HEK293 (cell line): ENCODE measurements at regions not wholly inside any gene's neighbourhood (a gene's known extent, or its start where the extent isn't known, plus 50 kb on each side); places are given as distances from the start of the nearest gene placed in this dataset.

Source experiments
- CTCF ChIA-PET: fragments of 350-600 bp; formaldehyde crosslinking; extraction: SDS; loops from one replicate; lab custom pipeline; 2021; ENCODE audit warnings: antibody characterized with exemption; lab: Yijun Ruan, JAX
- POLR2A ChIA-PET: fragments of 300-600 bp; formaldehyde crosslinking; extraction: SDS; loops from one replicate; lab custom pipeline; 2020; ENCODE audit warnings: antibody characterized with exemption, inconsistent platforms; lab: Yijun Ruan, JAX
- H3K27ac ChIP-seq: fragments of 200-500 bp; sonication (Bioruptor generic); 2 replicates; pipeline ENCODE4 v1.5.1; 2014; ENCODE audit warnings: low read depth, low read length, control low read depth, inconsistent platforms; ENCODE audit errors: extremely low read depth
- H3K36me3 ChIP-seq, 2 experiments: fragments of 200-500 bp in 1 of 2; sonication (Bioruptor generic) in 1 of 2; 1 replicate in 1 of 2; 2 replicates in 1 of 2; pipeline ENCODE4 v1.5.1; 2014 to 2017; ENCODE audit warnings: inconsistent platforms in 2 of 2, low read length in 2 of 2; ENCODE audit not compliant: control insufficient read depth in 2 of 2, insufficient read depth in 1 of 2
- H3K4me1 ChIP-seq: fragments of 200-500 bp; sonication (Bioruptor generic); 2 replicates; pipeline ENCODE4 v1.5.1; 2014; ENCODE audit warnings: mild to moderate bottlenecking, low read length, inconsistent platforms; ENCODE audit not compliant: control insufficient read depth, insufficient read depth
- H3K4me3 ChIP-seq: 2 replicates; pipeline ENCODE4 v1.5.1; 2011; ENCODE audit warnings: low read depth, mild to moderate bottlenecking, control low read depth, low read length, moderate library complexity
- H3K9me3 ChIP-seq: fragments of 200-500 bp; sonication (Bioruptor generic); 2 replicates; pipeline ENCODE4 v1.5.1; 2014; ENCODE audit warnings: low read depth, low read length, inconsistent platforms; ENCODE audit not compliant: control insufficient read depth, insufficient read depth
- BCL11A ChIP-seq: fragments of 450-650 bp; formaldehyde crosslinking; IDR thresholded peaks from 2 replicates; pipeline ENCODE4 v1.5.1; 2016; ENCODE audit warnings: low read depth, missing biosample characterization, missing genetic modification characterization
- FEZF1 ChIP-seq: fragments of 450-650 bp; formaldehyde crosslinking; IDR thresholded peaks from 2 replicates; pipeline ENCODE4 v1.5.1; 2016; ENCODE audit warnings: missing biosample characterization, missing genetic modification characterization
- KLF9 ChIP-seq: fragments of 450-650 bp; formaldehyde crosslinking; IDR thresholded peaks from 2 replicates; pipeline ENCODE4 v1.5.1; 2016; ENCODE audit warnings: missing biosample characterization, missing genetic modification characterization, low read depth
- ZBTB1 ChIP-seq: fragments of 450-650 bp; formaldehyde crosslinking; IDR thresholded peaks from 2 replicates; pipeline ENCODE4 v1.5.1; 2016; ENCODE audit warnings: missing biosample characterization, missing genetic modification characterization
- ZNF132 ChIP-seq: fragments of 450-650 bp; formaldehyde crosslinking; IDR thresholded peaks from 2 replicates; pipeline ENCODE4 v1.5.1; 2017; ENCODE audit warnings: missing biosample characterization, missing genetic modification characterization, borderline replicate concordance
- ZNF449 ChIP-seq: fragments of 450-650 bp; formaldehyde crosslinking; IDR thresholded peaks from 2 replicates; pipeline ENCODE4 v1.5.1; 2017; ENCODE audit warnings: missing biosample characterization, mild to moderate bottlenecking, missing genetic modification characterization, moderate library complexity
- ZNF571 ChIP-seq: fragments of 450-650 bp; formaldehyde crosslinking; IDR thresholded peaks from 2 replicates; pipeline ENCODE4 v1.5.0; 2017; ENCODE audit warnings: missing biosample characterization, missing genetic modification characterization
- ZNF658 ChIP-seq: fragments of 450-650 bp; formaldehyde crosslinking; IDR thresholded peaks from 2 replicates; pipeline ENCODE4; 2016; ENCODE audit warnings: missing biosample characterization, missing genetic modification characterization
- ZNF670 ChIP-seq: fragments of 450-650 bp; formaldehyde crosslinking; IDR thresholded peaks from 2 replicates; pipeline ENCODE4 v1.5.1; 2016; ENCODE audit warnings: missing biosample characterization, missing genetic modification characterization, low read depth
- ZNF776 ChIP-seq: fragments of 450-650 bp; formaldehyde crosslinking; IDR thresholded peaks from 2 replicates; pipeline ENCODE4 v1.5.0; 2017; ENCODE audit warnings: missing biosample characterization, missing genetic modification characterization, borderline replicate concordance
- TF ChIP-seq, protein P1 (sequence below): fragments of 450-650 bp; formaldehyde crosslinking; IDR thresholded peaks from 2 replicates; pipeline ENCODE4 v1.5.1; 2016; ENCODE audit warnings: missing biosample characterization, missing genetic modification characterization, borderline replicate concordance
- TF ChIP-seq, protein P2 (sequence below): fragments of 450-650 bp; formaldehyde crosslinking; conservative IDR thresholded peaks from 2 replicates; pipeline ENCODE4 v1.5.1; 2016; ENCODE audit warnings: low read depth, missing biosample characterization, missing genetic modification characterization
- TF ChIP-seq, protein P3 (sequence below): fragments of 450-650 bp; formaldehyde crosslinking; IDR thresholded peaks from 2 replicates; pipeline ENCODE4 v1.5.1; 2016; ENCODE audit warnings: missing biosample characterization, missing genetic modification characterization, borderline replicate concordance
- TF ChIP-seq, protein P4 (sequence below): fragments of 450-650 bp; formaldehyde crosslinking; IDR thresholded peaks from 2 replicates; pipeline ENCODE4 v1.5.1; 2016; ENCODE audit warnings: missing biosample characterization, missing genetic modification characterization

- TF ChIP-seq, protein P1, sequence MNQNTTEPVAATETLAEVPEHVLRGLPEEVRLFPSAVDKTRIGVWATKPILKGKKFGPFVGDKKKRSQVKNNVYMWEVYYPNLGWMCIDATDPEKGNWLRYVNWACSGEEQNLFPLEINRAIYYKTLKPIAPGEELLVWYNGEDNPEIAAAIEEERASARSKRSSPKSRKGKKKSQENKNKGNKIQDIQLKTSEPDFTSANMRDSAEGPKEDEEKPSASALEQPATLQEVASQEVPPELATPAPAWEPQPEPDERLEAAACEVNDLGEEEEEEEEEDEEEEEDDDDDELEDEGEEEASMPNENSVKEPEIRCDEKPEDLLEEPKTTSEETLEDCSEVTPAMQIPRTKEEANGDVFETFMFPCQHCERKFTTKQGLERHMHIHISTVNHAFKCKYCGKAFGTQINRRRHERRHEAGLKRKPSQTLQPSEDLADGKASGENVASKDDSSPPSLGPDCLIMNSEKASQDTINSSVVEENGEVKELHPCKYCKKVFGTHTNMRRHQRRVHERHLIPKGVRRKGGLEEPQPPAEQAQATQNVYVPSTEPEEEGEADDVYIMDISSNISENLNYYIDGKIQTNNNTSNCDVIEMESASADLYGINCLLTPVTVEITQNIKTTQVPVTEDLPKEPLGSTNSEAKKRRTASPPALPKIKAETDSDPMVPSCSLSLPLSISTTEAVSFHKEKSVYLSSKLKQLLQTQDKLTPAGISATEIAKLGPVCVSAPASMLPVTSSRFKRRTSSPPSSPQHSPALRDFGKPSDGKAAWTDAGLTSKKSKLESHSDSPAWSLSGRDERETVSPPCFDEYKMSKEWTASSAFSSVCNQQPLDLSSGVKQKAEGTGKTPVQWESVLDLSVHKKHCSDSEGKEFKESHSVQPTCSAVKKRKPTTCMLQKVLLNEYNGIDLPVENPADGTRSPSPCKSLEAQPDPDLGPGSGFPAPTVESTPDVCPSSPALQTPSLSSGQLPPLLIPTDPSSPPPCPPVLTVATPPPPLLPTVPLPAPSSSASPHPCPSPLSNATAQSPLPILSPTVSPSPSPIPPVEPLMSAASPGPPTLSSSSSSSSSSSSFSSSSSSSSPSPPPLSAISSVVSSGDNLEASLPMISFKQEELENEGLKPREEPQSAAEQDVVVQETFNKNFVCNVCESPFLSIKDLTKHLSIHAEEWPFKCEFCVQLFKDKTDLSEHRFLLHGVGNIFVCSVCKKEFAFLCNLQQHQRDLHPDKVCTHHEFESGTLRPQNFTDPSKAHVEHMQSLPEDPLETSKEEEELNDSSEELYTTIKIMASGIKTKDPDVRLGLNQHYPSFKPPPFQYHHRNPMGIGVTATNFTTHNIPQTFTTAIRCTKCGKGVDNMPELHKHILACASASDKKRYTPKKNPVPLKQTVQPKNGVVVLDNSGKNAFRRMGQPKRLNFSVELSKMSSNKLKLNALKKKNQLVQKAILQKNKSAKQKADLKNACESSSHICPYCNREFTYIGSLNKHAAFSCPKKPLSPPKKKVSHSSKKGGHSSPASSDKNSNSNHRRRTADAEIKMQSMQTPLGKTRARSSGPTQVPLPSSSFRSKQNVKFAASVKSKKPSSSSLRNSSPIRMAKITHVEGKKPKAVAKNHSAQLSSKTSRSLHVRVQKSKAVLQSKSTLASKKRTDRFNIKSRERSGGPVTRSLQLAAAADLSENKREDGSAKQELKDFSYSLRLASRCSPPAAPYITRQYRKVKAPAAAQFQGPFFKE: no peak
Observed at GRCh38 chr6:92700411-92700810, 718.9 kb downstream of the EPHA7 start (continued).

GRCh38 chr6:92690997-92691599 is 728.3 kb downstream of the EPHA7 start:
- no peaks in the 10 kb centered on the region for H3K9me3 ChIP-seq
- CTCF ChIA-PET: no interaction called here
- no peak overlapping the region for H3K27ac ChIP-seq
- H3K4me1 ChIP-seq: no peaks in the 10 kb centered on the region
- H3K4me3 ChIP-seq: no peak overlapping the region
- POLR2A ChIA-PET: no interaction called here
- H3K36me3 ChIP-seq: no peaks in the 10 kb centered on the region
- no peak for TF ChIP-seq ZNF658
- TF ChIP-seq FEZF1 (tag by site-specific recombination): no peak
- TF ChIP-seq BCL11A (tag by site-specific recombination): no peak
- no peak for TF ChIP-seq KLF9 (tag by site-specific recombination)
- TF ChIP-seq, protein P2, sequence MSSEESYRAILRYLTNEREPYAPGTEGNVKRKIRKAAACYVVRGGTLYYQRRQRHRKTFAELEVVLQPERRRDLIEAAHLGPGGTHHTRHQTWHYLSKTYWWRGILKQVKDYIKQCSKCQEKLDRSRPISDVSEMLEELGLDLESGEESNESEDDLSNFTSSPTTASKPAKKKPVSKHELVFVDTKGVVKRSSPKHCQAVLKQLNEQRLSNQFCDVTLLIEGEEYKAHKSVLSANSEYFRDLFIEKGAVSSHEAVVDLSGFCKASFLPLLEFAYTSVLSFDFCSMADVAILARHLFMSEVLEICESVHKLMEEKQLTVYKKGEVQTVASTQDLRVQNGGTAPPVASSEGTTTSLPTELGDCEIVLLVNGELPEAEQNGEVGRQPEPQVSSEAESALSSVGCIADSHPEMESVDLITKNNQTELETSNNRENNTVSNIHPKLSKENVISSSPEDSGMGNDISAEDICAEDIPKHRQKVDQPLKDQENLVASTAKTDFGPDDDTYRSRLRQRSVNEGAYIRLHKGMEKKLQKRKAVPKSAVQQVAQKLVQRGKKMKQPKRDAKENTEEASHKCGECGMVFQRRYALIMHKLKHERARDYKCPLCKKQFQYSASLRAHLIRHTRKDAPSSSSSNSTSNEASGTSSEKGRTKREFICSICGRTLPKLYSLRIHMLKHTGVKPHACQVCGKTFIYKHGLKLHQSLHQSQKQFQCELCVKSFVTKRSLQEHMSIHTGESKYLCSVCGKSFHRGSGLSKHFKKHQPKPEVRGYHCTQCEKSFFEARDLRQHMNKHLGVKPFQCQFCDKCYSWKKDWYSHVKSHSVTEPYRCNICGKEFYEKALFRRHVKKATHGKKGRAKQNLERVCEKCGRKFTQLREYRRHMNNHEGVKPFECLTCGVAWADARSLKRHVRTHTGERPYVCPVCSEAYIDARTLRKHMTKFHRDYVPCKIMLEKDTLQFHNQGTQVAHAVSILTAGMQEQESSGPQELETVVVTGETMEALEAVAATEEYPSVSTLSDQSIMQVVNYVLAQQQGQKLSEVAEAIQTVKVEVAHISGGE (tag by site-specific recombination): no peak
- TF ChIP-seq ZNF571 (tag by site-specific recombination): no peak
- TF ChIP-seq ZNF776 (tag by site-specific recombination): no peak
- no peak for TF ChIP-seq ZBTB1 (tag by site-specific recombination)
- no peak for TF ChIP-seq ZNF449
- TF ChIP-seq ZNF132 (tag by site-specific recombination): no peak
- TF ChIP-seq, protein P3, sequence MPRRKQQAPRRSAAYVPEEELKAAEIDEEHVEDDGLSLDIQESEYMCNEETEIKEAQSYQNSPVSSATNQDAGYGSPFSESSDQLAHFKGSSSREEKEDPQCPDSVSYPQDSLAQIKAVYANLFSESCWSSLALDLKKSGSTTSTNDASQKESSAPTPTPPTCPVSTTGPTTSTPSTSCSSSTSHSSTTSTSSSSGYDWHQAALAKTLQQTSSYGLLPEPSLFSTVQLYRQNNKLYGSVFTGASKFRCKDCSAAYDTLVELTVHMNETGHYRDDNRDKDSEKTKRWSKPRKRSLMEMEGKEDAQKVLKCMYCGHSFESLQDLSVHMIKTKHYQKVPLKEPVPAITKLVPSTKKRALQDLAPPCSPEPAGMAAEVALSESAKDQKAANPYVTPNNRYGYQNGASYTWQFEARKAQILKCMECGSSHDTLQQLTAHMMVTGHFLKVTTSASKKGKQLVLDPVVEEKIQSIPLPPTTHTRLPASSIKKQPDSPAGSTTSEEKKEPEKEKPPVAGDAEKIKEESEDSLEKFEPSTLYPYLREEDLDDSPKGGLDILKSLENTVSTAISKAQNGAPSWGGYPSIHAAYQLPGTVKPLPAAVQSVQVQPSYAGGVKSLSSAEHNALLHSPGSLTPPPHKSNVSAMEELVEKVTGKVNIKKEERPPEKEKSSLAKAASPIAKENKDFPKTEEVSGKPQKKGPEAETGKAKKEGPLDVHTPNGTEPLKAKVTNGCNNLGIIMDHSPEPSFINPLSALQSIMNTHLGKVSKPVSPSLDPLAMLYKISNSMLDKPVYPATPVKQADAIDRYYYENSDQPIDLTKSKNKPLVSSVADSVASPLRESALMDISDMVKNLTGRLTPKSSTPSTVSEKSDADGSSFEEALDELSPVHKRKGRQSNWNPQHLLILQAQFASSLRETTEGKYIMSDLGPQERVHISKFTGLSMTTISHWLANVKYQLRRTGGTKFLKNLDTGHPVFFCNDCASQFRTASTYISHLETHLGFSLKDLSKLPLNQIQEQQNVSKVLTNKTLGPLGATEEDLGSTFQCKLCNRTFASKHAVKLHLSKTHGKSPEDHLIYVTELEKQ (tag by site-specific recombination): no peak
- TF ChIP-seq ZNF670 (tag by site-specific recombination): no peak
- TF ChIP-seq, protein P4, sequence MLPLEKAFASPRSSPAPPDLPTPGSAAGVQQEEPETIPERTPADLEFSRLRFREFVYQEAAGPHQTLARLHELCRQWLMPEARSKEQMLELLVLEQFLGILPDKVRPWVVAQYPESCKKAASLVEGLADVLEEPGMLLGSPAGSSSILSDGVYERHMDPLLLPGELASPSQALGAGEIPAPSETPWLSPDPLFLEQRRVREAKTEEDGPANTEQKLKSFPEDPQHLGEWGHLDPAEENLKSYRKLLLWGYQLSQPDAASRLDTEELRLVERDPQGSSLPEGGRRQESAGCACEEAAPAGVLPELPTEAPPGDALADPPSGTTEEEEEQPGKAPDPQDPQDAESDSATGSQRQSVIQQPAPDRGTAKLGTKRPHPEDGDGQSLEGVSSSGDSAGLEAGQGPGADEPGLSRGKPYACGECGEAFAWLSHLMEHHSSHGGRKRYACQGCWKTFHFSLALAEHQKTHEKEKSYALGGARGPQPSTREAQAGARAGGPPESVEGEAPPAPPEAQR (tag by site-specific recombination): no peak
- TF ChIP-seq, all 188 proteins: peak for 0
